ENCODE measurements at regions not wholly inside any gene's neighbourhood (a gene's known extent, or its start where the extent isn't known, plus 50 kb on each side); places are given as distances from the start of the nearest gene placed in this dataset.
A peak's percentile ranks its signal among the peaks of the same experiment; 100 is the strongest.

GRCh38 chr3:16801698-16802097, 83.1 kb upstream of the PLCL2 start:
- TF ChIP-seq CEBPB (IDR thresholded peaks at IDR 0.05; ENCODE audit: borderline replicate concordance in 1 of 2, low read depth in 2 of 2, low read length in 2 of 2) (no peak), ZBTB11 (CRISPR knock-in tag; IDR thresholded peaks at IDR 0.05) (no peak), KDM1A (IDR thresholded peaks at IDR 0.05; ENCODE audit: borderline replicate concordance) (no peak), CBX3 (IDR thresholded peaks at IDR 0.05; ENCODE audit: borderline replicate concordance, low read depth) (no peak), CTCF (IDR thresholded peaks at IDR 0.05 in 2 of 3, conservative IDR thresholded peaks at IDR 0.05 in 1 of 3; ENCODE audit: control insufficient read depth in 2 of 3, extremely low read depth in 1 of 3, insufficient read depth in 1 of 3, low read depth in 3 of 3, low read length in 3 of 3) (no peak), TARDBP (IDR thresholded peaks at IDR 0.05; ENCODE audit: borderline replicate concordance) (no peak), NKRF (conservative IDR thresholded peaks at IDR 0.05) (no peak), CBFB (IDR thresholded peaks at IDR 0.05; ENCODE audit: low read depth) (no peak), EZH2 (IDR thresholded peaks at IDR 0.05; ENCODE audit: borderline replicate concordance, control insufficient read depth, low read depth, low read length) (no peak), CHD4 (IDR thresholded peaks at IDR 0.05) (no peak), CHD1 (IDR thresholded peaks at IDR 0.05; ENCODE audit: low read depth, low read length) (no peak), ATF7 (IDR thresholded peaks at IDR 0.05; ENCODE audit: low read depth) (peak; percentile 76), HDAC6 (IDR thresholded peaks at IDR 0.05; ENCODE audit: unreplicated experiment) (no peak)
